Suprapubic skin (tissue), 4 donors: ENCODE measurements at regions not wholly inside any gene's neighbourhood (a gene's known extent, or its start where the extent isn't known, plus 50 kb on each side); places are given as distances from the start of the nearest gene placed in this dataset.

Experiments used
- EP300 ChIP-seq: sonication (generic); formaldehyde crosslinking; IDR thresholded peaks from one replicate; pipeline ENCODE4 v1.6.1; 2017; ENCODE audit warnings: antibody characterized with exemption
- POLR2A ChIP-seq, 2 donors: fragments of 450-650 bp; IDR thresholded peaks; one replicate each; pipeline ENCODE4 v1.6.1; 2017; ENCODE audit warnings: antibody characterized with exemption in 2 of 2, mild to moderate bottlenecking in 2 of 2, moderate library complexity in 2 of 2
- POLR2AphosphoS5 ChIP-seq, 3 donors: sonication (generic); formaldehyde crosslinking; IDR thresholded peaks; one replicate each; pipeline ENCODE4 v1.6.1; 2017; ENCODE audit warnings: antibody characterized with exemption in 3 of 3
- TF ChIP-seq, protein P1 (sequence below), 2 donors: fragments of 200-600 bp in 1 of 2; fragments of 450-650 bp in 1 of 2; sonication (generic) in 1 of 2; IDR thresholded peaks; one replicate each; pipeline ENCODE4 v1.5.1; 2016 to 2019; ENCODE audit warnings: antibody characterized with exemption in 2 of 2, mild to moderate bottlenecking in 1 of 2, moderate library complexity in 1 of 2

- TF ChIP-seq, protein P1, sequence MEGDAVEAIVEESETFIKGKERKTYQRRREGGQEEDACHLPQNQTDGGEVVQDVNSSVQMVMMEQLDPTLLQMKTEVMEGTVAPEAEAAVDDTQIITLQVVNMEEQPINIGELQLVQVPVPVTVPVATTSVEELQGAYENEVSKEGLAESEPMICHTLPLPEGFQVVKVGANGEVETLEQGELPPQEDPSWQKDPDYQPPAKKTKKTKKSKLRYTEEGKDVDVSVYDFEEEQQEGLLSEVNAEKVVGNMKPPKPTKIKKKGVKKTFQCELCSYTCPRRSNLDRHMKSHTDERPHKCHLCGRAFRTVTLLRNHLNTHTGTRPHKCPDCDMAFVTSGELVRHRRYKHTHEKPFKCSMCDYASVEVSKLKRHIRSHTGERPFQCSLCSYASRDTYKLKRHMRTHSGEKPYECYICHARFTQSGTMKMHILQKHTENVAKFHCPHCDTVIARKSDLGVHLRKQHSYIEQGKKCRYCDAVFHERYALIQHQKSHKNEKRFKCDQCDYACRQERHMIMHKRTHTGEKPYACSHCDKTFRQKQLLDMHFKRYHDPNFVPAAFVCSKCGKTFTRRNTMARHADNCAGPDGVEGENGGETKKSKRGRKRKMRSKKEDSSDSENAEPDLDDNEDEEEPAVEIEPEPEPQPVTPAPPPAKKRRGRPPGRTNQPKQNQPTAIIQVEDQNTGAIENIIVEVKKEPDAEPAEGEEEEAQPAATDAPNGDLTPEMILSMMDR (IDR thresholded peaks at IDR 0.05), result no peak
- no peak for TF ChIP-seq POLR2A (IDR thresholded peaks at IDR 0.05)
- TF ChIP-seq POLR2AphosphoS5 (IDR thresholded peaks at IDR 0.05), result no peak
- no peak for TF ChIP-seq EP300
These were observed 59.2 kb upstream of the DAB2IP start for GRCh38 chr9:121592265-121592664.
